HPDE6-E6E7 (cell line): ENCODE measurements at regions not wholly inside any gene's neighbourhood (a gene's known extent, or its start where the extent isn't known, plus 50 kb on each side); places are given as distances from the start of the nearest gene placed in this dataset.

Source experiments
- DNase-seq: peaks from one replicate; pipeline ENCODE4 v3.0.0; 2011; ENCODE audit warnings: missing footprints; ENCODE audit errors: extremely low spot score

DNA sequence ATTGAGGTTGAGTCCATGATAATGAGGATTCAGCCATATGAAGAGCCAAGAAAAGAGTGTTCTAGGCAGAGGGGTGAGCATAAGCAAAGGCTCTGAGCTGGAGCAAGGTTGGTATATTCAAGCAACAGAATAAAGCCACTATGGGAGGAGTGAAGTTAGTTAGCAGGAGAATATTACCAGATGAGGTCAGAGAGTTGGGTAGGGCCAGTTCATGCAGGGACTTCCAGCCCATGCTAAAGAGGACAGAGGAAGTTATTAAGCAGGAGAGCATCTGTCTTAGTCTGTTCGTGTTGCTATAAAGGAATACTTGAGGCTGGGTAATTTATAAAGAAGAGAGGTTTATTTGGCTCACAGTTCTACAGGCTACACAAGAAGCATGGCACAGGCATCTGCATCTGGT is 57.1 kb upstream of the ATG10 start:
- DNase-seq: no peak

DNA sequence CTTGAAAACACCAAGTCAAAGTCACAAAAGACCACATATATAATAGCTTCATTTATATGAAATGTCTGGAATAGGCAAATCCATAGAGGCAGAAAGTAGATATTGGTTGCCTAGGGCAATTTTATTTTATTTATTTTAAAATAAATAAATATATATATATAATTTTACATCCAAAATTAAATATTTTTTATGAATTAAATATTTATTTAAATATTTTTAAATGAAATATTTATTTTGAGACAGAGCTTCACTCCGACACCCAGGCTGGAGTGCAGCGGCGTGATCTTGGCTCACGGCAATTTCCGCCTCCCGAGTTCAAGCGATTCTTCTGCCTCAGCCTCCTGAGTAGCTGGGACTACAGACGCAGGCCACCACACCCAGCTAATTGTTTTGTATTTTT is 58.9 kb upstream of the ATG10 start:
- no peak for DNase-seq

DNA sequence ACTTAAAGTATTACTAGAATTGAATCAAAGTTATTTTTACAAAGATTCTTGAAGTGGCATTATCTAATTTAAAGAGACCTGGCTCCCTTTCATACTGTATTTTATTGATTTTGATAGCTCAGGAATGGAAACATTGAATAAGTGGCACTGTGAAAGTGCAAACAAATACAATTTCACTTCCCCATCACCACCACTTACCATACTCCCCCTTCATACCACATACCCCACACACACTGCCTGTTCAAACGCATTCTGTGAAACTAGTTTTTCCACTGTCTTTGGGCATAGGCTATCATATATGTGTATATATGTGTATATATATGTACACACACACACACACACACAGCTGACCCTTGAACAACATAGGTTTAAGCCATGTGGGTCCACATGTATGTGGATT is 62.1 kb upstream of the ATG10 start:
- DNase-seq: no peak

DNA sequence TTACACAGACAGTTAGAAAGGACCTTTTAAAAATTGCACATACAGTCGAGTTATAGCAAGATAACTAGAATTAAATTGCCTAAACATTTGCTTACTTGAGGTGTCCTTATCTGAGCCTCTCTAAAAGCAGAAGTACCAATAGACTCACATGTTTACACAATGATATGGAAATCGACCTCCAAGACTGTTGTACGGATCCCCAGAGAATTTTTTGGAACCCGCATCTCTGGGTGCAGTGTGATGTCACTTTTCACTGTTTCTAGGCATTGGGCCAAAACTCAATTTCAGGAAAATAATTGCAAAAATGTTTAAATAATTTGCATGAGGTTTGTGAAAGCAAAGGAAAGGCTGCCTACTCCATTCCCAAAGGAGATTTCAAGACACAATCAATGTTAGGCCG is 63.1 kb upstream of the ATG10 start:
- DNase-seq: no peak

DNA sequence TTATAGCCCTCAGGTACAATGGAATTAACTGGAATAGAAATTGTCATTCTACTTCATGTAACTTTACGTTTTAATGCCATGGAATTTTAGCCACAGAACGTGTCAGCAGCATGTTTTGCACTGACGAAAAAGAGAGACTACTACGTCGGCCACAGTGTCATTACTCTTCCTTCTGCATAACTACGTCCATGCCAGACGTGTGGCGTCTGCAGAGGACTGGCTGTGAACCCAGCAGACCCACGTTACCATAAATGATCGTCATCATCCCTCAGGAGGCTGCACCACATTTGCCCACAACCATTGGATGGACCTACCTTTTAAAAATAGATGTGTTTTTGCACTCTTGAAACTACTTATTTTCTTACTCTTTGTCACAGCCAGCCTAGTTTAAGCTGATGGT is 63.8 kb upstream of the ATG10 start:
- no peak for DNase-seq

DNA sequence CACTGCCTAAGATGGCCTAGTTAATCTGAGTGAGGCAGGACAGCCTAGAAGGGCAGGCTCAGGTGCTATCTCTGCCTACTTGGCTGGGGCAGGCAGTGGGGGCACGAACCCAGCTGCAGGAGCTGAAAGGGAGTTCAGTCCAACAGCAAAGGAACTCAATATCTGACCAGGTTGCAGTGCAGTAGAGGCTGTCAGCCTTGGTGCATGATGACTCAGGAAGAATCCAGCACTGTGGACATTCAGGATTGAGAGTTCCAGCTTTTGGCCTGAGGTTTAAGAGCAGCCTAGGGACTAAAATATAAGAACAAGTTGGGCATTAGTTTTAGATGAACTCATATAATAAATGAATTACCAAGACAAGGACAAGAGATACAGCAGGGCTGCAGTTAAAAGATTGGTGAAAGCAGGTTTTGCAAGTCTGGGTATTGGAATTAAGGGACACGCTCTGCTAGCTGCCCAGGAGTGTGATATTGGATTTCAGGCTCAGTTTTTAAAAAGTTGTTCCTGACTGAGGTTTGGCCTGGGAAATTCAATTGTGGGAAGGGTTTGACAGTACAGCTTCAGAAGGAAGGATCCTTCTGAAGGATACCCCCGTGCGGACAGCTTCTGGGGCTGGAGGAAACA is 64.7 kb upstream of the ATG10 start:
- DNase-seq: no peak

DNA sequence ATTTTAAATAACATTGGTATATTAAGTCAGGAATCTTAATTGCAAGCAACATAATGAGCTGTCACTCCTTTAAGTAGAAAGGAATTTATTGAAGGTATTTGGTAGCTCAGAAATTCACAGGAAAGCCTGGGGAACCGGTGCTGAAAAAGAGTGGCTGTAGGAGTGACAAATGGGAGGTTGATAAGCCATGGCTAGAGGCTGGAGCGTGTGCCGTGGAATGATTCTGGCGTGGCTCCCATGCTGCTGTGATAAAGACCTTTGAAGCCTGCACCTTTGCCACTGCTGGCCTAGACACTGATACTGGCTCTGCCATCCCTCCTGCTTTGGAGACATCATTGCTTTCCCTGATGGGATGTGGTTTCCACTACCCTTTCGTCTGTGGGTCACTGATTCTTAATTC is 65.7 kb upstream of the ATG10 start:
- DNase-seq: no peak

DNA sequence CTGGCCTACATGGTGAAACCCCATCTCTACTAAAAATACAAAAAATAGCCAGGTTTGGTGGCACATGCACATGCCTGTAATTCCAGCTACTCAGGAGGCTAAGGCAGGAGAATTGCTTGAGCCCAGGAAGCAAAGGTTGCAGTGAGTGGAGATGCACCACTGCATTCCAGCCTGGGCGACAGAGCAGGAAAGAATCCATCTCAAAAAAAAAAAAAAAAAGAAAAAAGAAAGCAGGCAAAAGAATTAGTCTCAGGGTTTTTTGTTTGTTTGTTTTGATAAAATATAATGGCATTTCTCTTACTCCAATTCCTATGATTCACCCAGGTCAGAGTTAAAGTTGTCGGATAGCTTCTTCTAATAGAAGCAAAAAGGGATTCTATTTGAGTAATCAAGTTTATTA is 67.0 kb upstream of the ATG10 start:
- DNase-seq: no peak

DNA sequence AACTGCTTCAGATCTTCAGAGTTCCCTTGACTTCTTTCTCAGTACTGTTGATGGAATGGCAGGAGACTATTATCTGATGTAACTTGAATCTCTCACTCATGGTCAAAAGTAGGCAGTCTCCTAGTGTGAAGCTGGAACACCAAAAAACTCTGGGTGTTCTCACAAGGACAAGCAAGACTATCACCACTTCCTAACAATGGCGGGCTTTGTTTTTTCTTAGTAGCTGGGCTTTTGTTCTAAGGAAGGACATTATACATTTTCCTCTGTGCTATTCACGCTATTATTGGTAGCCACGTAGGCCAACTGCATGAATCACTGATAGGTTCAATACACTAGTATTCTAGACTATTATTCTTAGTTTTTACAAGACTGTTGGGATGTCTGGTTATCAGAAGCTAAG is 67.7 kb upstream of the ATG10 start:
- DNase-seq: no peak

DNA sequence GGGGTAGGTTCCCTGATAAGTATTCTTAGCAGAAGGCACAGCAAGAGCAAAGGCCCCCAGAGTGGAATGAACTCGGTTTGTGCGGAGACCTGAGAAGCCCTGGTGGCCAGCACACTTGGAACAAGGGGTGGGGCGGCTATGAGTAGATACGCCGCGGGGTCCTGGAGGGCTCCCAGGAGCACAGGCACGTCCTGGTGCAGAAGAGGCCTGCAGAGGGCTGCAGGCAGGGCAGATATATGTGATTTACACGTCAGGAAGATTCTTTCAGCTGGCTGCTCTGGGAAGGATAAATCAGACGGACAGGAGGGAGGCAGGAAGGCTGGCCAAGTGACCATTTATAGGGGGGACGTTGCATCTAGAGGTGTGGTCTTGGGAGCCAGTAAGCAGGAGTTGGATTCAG is 70.2 kb upstream of the ATG10 start:
- no peak for DNase-seq

DNA sequence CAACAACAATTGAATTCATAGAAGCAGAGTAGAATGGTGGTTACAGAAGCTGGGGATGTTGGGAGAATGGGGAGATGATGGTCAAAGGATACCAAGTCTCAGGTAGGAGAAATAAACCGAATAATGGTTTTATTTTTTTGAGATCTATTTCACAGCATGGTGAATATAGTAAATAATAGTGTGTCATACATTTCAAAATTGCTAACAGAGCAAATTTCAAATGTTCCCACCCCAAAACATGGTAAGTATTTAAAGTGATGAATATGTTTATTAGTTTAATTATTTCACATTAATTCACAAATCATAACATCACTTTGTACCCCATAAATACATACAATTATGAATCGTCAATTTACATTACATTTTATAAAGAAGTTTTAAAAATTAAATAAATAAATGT is 72.7 kb upstream of the ATG10 start:
- no peak for DNase-seq

DNA sequence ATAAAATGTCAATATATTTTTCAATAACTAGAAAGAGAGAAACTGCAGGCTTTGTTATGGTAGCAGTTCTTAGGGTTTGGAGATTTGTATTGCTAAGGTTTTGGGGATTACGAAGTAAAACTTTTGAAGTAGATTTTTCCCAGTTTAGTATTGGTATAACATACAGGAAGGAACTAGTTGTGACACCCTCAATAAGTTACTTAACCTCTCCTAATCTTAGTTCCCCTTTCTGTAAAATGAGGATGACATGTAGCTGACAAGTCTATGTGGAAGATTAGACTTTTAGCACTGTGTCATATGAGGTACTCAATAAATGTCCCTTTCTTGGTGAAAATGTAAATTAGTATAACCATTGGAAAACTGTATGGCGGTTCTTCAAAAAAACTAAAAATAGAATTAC is 73.4 kb upstream of the ATG10 start:
- DNase-seq: no peak

DNA sequence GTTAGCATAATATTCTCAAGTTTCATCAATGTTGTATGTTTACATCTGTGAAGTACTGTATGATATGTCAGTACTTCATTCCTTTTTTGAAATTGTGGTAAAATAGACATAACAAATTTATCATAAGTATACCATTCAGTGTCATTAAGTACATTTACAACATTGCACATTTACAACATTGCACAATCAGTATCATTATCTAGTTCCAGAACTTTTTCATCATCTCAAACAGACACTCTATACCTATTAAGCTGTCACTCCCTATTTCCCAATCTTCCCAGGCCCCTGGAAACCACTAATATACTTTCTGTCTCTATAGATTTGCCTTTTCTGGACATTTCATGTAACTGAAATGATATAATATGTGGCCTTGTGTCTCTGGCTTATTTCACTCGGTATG is 75.1 kb upstream of the ATG10 start:
- no peak for DNase-seq

DNA sequence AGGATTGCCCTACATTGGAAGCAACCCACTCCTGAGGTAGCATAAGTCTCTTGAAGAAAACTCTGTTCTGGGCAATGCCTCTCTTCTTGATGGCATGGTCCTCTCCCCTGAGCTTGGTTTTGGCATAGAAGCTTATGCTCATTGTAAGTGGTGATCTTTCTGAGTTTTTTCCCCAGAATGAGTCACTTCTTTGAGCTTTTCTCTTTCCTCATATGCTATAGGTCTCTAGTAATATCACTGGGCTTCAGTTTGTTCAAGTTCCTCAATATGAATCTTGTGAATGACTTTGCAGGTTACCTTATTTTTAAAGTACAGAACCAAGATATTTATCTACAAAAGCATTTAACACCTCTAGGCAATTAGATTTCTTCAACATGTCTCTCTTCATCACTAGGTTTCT is 76.5 kb upstream of the ATG10 start:
- no peak for DNase-seq

DNA sequence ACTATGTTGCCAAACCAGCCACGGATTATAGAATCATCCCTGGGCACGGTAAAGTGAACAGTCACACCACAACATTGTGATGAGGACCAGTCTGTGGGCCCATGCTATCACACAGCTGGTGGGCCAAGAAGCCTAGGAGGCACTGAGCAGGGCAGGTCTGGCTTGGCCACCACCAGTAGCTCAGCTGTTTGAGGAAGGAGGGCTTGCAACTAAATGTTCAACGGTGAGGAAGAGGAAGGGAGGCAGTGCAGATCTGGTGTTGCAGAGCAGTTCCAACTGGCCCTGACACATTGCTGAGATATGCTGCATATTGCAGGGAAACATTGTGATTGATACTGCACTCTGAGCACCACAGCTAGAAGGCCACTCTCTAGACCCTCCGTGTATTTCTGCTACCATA is 77.9 kb upstream of the ATG10 start:
- no peak for DNase-seq

DNA sequence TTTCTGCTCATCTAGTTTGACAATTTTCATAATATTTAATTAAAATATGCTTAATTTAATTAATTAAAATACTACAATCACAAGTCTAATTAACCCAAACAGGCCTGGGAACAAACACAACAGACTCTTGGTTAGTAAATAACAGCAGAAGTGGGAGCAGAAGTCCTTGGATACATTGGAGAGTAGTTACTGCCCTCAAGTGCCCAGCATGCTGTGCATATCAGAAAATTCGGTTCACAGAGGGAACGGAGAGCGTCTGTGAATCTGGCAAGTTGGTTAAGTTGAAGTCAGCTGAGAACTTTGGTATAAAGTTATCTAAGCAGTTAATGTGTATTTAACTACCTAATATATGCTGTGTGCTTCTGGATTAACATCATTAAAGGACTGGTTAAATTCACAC is 87.0 kb upstream of the ATG10 start:
- DNase-seq: no peak

DNA sequence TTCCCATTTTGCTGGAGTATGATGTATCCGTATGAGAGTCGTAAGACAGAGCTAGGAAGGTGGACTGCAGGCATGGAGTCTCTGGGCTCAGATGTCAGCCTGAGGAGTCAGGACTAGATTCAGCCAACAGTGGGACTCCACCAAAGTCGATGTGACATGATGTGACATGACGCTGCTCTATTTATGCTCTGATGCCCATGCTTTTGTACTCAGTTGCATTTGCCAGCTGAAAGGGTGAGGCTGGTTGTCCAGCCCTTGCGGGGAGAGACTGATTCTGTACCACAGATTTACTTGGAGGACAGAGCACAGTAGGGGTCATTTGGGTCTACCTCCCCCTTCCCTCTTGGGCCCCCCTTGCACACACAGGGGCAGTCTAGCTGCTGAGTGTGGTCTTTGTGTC is 88.5 kb upstream of the ATG10 start:
- no peak for DNase-seq

DNA sequence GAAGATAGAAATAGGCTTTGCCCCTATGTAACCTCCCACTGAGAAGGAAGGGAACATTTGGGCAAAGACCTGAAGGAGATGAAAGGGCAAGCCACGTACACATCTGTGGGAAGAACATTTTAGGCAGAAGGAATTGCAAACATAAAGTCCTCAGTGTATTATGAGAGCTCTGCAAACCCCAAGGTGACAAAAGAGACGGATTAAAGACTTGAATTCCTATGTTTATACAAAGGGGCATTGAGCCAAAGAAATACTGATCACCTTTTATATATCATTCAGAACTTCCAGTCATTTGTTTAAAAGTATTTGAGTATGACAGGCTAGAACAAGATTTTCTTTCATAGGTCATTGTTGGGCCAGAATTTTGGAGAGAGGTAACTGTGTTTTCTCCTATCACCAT is 90.2 kb upstream of the ATG10 start:
- no peak for DNase-seq

DNA sequence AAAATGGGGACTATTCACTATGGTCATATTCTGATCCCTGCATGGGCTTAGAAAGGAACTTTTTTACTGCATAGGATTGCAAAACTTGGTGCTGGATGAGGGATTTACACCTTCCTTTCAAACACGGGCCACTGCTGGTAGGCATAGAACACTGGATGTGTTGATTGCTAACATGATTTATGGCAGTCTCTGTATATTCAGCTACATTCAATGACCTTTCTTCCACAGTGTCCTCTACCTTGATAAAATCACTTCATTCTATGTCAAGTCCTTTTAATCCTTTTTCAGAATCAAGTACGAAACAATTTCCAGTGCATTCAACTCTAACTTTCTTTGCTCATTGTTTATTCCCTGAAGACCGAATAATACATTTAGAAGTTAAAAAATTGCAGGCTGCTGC is 91.9 kb upstream of the ATG10 start:
- no peak for DNase-seq

DNA sequence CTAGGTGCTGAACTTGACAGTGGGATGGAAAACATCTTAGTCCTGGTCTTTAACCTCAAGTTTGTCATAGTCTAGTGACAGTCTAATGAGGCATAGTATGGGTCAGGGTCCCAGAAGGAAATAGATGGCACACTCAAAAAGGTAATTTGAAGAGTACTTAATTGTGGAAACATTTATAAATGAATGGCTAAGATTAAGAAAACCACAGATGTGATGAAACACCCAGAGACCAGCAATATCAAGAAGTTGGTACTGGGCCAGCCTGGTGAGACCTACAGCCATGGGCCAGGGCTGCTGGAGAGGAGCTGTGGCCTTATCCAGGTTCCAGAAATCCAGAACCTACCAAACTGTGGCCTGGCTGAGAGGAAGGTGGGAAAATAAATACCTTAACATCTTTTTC is 93.5 kb upstream of the ATG10 start:
- no peak for DNase-seq

DNA sequence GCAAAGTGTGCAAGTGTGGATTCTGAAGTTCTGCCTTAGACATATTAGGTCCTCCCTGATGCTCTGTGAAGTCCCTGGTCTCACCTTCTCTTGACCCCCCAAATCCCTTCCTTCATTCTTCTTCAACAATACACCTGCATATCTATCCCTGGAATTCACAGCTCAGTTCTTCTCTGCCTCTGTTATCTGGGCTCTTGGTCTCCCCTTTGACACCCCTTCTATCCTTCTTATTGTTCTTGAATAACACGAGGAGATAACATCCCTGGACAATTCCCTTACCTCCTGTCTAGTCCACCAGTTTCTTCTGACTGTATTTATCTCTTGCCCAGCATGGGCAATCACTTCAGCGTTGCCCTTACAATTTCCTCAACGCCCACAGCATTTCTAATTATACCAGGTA is 104.8 kb upstream of the ATG10 start:
- no peak for DNase-seq

DNA sequence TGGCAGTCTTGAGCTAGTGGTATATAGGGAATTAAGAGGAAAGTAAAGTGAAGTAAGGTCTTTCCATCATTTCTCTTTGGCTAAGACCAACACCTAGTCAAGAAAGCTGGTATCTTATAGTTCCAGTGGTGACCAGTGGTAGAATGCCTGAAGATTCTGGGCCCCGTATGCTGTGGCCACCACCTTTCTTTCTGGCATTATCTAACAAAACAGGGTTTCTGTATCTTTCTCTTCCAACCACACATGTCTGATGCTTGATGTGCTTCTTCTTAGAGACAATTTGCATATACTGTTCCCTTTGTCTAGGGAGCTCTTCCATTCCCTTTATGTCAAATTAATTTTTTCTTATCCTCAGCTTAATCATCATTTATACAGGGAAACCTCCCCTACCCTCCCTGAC is 109.9 kb upstream of the SSBP2 start:
- no peak for DNase-seq

DNA sequence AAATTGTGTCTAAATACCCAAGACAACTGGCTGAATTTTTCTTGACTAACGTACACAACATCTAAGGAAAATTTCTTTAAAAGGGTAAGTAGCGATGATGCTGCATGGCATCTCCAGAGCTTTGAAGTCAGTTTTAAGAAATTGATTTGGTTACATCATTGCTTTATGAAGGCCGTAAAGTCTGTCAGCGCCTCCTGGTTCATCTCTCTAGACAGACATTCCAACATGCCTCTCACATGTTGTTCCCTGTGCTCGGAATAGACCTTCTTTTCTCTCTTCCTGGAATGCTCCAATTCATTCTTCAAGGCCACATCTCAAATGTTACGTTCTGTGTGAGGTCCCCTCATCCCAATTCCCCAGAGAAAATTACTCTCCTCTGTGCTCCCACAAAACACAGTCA is 108.7 kb upstream of the SSBP2 start:
- DNase-seq: no peak
